ENCODE measurements at regions not wholly inside any gene's neighbourhood (a gene's known extent, or its start where the extent isn't known, plus 50 kb on each side); places are given as distances from the start of the nearest gene placed in this dataset.

- H3K4me1 Mint-ChIP-seq (ENCODE audit: low read depth): no peaks in the 10 kb centered on the region
- peaks cover 3% of the 10 kb centered on the region for H3K27me3 Mint-ChIP-seq (ENCODE audit: low read depth)
- H3K27ac Mint-ChIP-seq: no peak overlapping the region
- no peaks in the 10 kb centered on the region for H3K36me3 Mint-ChIP-seq (ENCODE audit: low read depth)
- intact Hi-C loops (cut with micrococcal nuclease): no loop called here
- peaks cover 10% of the 10 kb centered on the region for H3K9me3 Mint-ChIP-seq
- no peak overlapping the region for H3K4me3 Mint-ChIP-seq
- DNase-seq: no peak
- CTCF ChIA-PET: no interaction called here
Observed at GRCh38 chr21:27741736-27742135, 774.8 kb upstream of the ADAMTS5 start.

GRCh38 chr21:27740084-27740483, 773.2 kb upstream of the ADAMTS5 start:
- intact Hi-C loops (cut with micrococcal nuclease): no loop called here
- Mint-ChIP-seq H3K36me3 (ENCODE audit: low read depth) (no peaks in the 10 kb centered on the region), H3K4me3 (no peak overlapping the region), H3K9me3 (peaks cover 9% of the 10 kb centered on the region), H3K27me3 (ENCODE audit: low read depth) (peaks cover 3% of the 10 kb centered on the region), H3K4me1 (ENCODE audit: low read depth) (no peaks in the 10 kb centered on the region), H3K27ac (no peak overlapping the region)
- no peak for DNase-seq
- CTCF ChIA-PET: interaction anchor here (0.7 kb wide), 1 partner anchor 19 kb away, joined by 3 read pairs; no protein-coding TSS in a partner anchor

- Mint-ChIP-seq H3K36me3 (ENCODE audit: low read depth) (no peaks in the 10 kb centered on the region), H3K27me3 (ENCODE audit: low read depth) (peaks cover under 1% of the 10 kb centered on the region)
Observed at GRCh38 chr21:27739187-27739586, 772.3 kb upstream of the ADAMTS5 start.

GRCh38 chr21:27735699-27736098, 768.8 kb upstream of the ADAMTS5 start:
- no peak overlapping the region for H3K4me3 Mint-ChIP-seq
- H3K4me1 Mint-ChIP-seq (ENCODE audit: low read depth): no peaks in the 10 kb centered on the region
- no peaks in the 10 kb centered on the region for H3K27me3 Mint-ChIP-seq (ENCODE audit: low read depth)
- peaks cover 6% of the 10 kb centered on the region for H3K9me3 Mint-ChIP-seq
- no peak for DNase-seq
- CTCF ChIA-PET: no interaction called here
- no peak overlapping the region for H3K27ac Mint-ChIP-seq
- no peaks in the 10 kb centered on the region for H3K36me3 Mint-ChIP-seq (ENCODE audit: low read depth)
- intact Hi-C loops (cut with micrococcal nuclease): no loop called here

More at GRCh38 chr21:27739187-27739586, 772.3 kb upstream of the ADAMTS5 start:
- DNase-seq: no peak
- H3K4me3 Mint-ChIP-seq: no peak overlapping the region
- no peaks in the 10 kb centered on the region for H3K4me1 Mint-ChIP-seq (ENCODE audit: low read depth)
- no peak overlapping the region for H3K27ac Mint-ChIP-seq
- peaks cover 7% of the 10 kb centered on the region for H3K9me3 Mint-ChIP-seq
- CTCF ChIA-PET: no interaction called here
- intact Hi-C loops (cut with micrococcal nuclease): no loop called here

GRCh38 chr21:27734146-27734545, 767.3 kb upstream of the ADAMTS5 start:
- H3K36me3 Mint-ChIP-seq (ENCODE audit: low read depth): no peaks in the 10 kb centered on the region
- intact Hi-C loops (cut with micrococcal nuclease): no loop called here

GRCh38 chr21:27725916-27726315, 759.0 kb upstream of the ADAMTS5 start:
- H3K27ac Mint-ChIP-seq: no peak overlapping the region
- H3K4me1 Mint-ChIP-seq (ENCODE audit: low read depth): no peaks in the 10 kb centered on the region

More at GRCh38 chr21:27734146-27734545, 767.3 kb upstream of the ADAMTS5 start:
- H3K4me3 Mint-ChIP-seq: no peak overlapping the region
- CTCF ChIA-PET: interaction anchor here (0.7 kb wide), 1 partner anchor 19 kb away, joined by 3 read pairs; no protein-coding TSS in a partner anchor
- no peak overlapping the region for H3K27ac Mint-ChIP-seq
- no peaks in the 10 kb centered on the region for H3K4me1 Mint-ChIP-seq (ENCODE audit: low read depth)
- no peaks in the 10 kb centered on the region for H3K27me3 Mint-ChIP-seq (ENCODE audit: low read depth)
- DNase-seq: no peak
- peaks cover 6% of the 10 kb centered on the region for H3K9me3 Mint-ChIP-seq

GRCh38 chr21:27722095-27722494, 755.2 kb upstream of the ADAMTS5 start:
- no peaks in the 10 kb centered on the region for H3K4me1 Mint-ChIP-seq (ENCODE audit: low read depth)
- H3K4me3 Mint-ChIP-seq: no peak overlapping the region
- CTCF ChIA-PET: interaction anchor here (0.9 kb wide), 1 partner anchor 35 kb away, joined by 3 read pairs; no protein-coding TSS in a partner anchor
- no peaks in the 10 kb centered on the region for H3K27me3 Mint-ChIP-seq (ENCODE audit: low read depth)
- no peaks in the 10 kb centered on the region for H3K36me3 Mint-ChIP-seq (ENCODE audit: low read depth)
- no peak overlapping the region for H3K27ac Mint-ChIP-seq
- intact Hi-C loops (cut with micrococcal nuclease): no loop called here
- DNase-seq: no peak
- peaks cover 4% of the 10 kb centered on the region for H3K9me3 Mint-ChIP-seq

More at GRCh38 chr21:27725916-27726315, 759.0 kb upstream of the ADAMTS5 start:
- Mint-ChIP-seq H3K27me3 (ENCODE audit: low read depth) (no peaks in the 10 kb centered on the region), H3K4me3 (no peak overlapping the region), H3K9me3 (peaks cover 4% of the 10 kb centered on the region), H3K36me3 (ENCODE audit: low read depth) (no peaks in the 10 kb centered on the region)
- intact Hi-C loops (cut with micrococcal nuclease): no loop called here
- CTCF ChIA-PET: interaction anchor here (0.7 kb wide), 1 partner anchor 1214 kb away, joined by 3 read pairs; no protein-coding TSS in a partner anchor
- DNase-seq: no peak

GRCh38 chr21:27721675-27722074, 754.8 kb upstream of the ADAMTS5 start:
- peaks cover 4% of the 10 kb centered on the region for H3K9me3 Mint-ChIP-seq
- no peaks in the 10 kb centered on the region for H3K27me3 Mint-ChIP-seq (ENCODE audit: low read depth)
- no peak overlapping the region for H3K27ac Mint-ChIP-seq
- no peaks in the 10 kb centered on the region for H3K36me3 Mint-ChIP-seq (ENCODE audit: low read depth)
- intact Hi-C loops (cut with micrococcal nuclease): no loop called here
- DNase-seq: no peak
- no peak overlapping the region for H3K4me3 Mint-ChIP-seq
- H3K4me1 Mint-ChIP-seq (ENCODE audit: low read depth): no peaks in the 10 kb centered on the region
- CTCF ChIA-PET: interaction anchor here (0.6 to 0.9 kb wide), 2 partner anchors 18 to 35 kb away, joined by 3 read pairs; no protein-coding TSS in a partner anchor

GRCh38 chr21:27719226-27719625, 752.3 kb upstream of the ADAMTS5 start:
- no peak overlapping the region for H3K27ac Mint-ChIP-seq
- H3K36me3 Mint-ChIP-seq (ENCODE audit: low read depth): no peaks in the 10 kb centered on the region
- intact Hi-C loops (cut with micrococcal nuclease): no loop called here
- H3K27me3 Mint-ChIP-seq (ENCODE audit: low read depth): no peaks in the 10 kb centered on the region
- H3K4me1 Mint-ChIP-seq (ENCODE audit: low read depth): no peaks in the 10 kb centered on the region
- no peak for DNase-seq
- CTCF ChIA-PET: no interaction called here
- peaks cover 4% of the 10 kb centered on the region for H3K9me3 Mint-ChIP-seq
- no peak overlapping the region for H3K4me3 Mint-ChIP-seq

- intact Hi-C loops (cut with micrococcal nuclease): no loop called here
- DNase-seq: no peak
- Mint-ChIP-seq H3K9me3 (no peaks in the 10 kb centered on the region), H3K4me1 (ENCODE audit: low read depth) (no peaks in the 10 kb centered on the region), H3K36me3 (ENCODE audit: low read depth) (no peaks in the 10 kb centered on the region), H3K4me3 (no peak overlapping the region), H3K27me3 (ENCODE audit: low read depth) (no peaks in the 10 kb centered on the region), H3K27ac (no peak overlapping the region)
- CTCF ChIA-PET: interaction anchor here (0.6 kb wide), 1 partner anchor 19 kb away, joined by 3 read pairs; no protein-coding TSS in a partner anchor
Observed at GRCh38 chr21:27715131-27715530, 748.2 kb upstream of the ADAMTS5 start.

- H3K9me3 Mint-ChIP-seq: peaks cover 1% of the 10 kb centered on the region
- H3K27ac Mint-ChIP-seq: no peak overlapping the region
- no peaks in the 10 kb centered on the region for H3K36me3 Mint-ChIP-seq (ENCODE audit: low read depth)
- H3K4me3 Mint-ChIP-seq: no peak overlapping the region
- no peaks in the 10 kb centered on the region for H3K27me3 Mint-ChIP-seq (ENCODE audit: low read depth)
- DNase-seq: no peak
- H3K4me1 Mint-ChIP-seq (ENCODE audit: low read depth): no peaks in the 10 kb centered on the region
- CTCF ChIA-PET: interaction anchor here (0.6 kb wide), 1 partner anchor 58 kb away, joined by 3 read pairs; no protein-coding TSS in a partner anchor
- intact Hi-C loops (cut with micrococcal nuclease): no loop called here
Observed at GRCh38 chr21:27713154-27714109, 746.5 kb upstream of the ADAMTS5 start.

GRCh38 chr21:27704567-27705166, 737.8 kb upstream of the ADAMTS5 start:
- H3K27me3 Mint-ChIP-seq (ENCODE audit: low read depth): no peaks in the 10 kb centered on the region
- peaks cover 2% of the 10 kb centered on the region for H3K4me1 Mint-ChIP-seq (ENCODE audit: low read depth)
- no peak overlapping the region for H3K27ac Mint-ChIP-seq
- no peak for DNase-seq
- intact Hi-C loops (cut with micrococcal nuclease): loop anchor here (5.0 kb wide), 2 partner anchors 137 to 987 kb away; no protein-coding TSS in a partner anchor
- CTCF ChIA-PET: interaction anchor here (1.8 kb wide), 1 partner anchor 856 kb away, joined by 6 read pairs; no protein-coding TSS in a partner anchor
- H3K4me3 Mint-ChIP-seq: no peak overlapping the region
- no peaks in the 10 kb centered on the region for H3K36me3 Mint-ChIP-seq (ENCODE audit: low read depth)
- peaks cover 3% of the 10 kb centered on the region for H3K9me3 Mint-ChIP-seq

Data from activated naive CD4-positive, alpha-beta T cell treated with anti-CD3 and anti-CD28 coated beads for 36 hours (primary cell).